Amniotic epithelial cell (primary cell): ENCODE measurements at regions not wholly inside any gene's neighbourhood (a gene's known extent, or its start where the extent isn't known, plus 50 kb on each side); places are given as distances from the start of the nearest gene placed in this dataset.
A peak's percentile ranks its signal among the peaks of the same experiment; 100 is the strongest.
"Not testable (repeated sequence)": the region's sequence is repeated elsewhere in the genome, so short reads cannot be mapped to it uniquely, and the experiment has no call there.

Experiments
- DNase-seq: peaks from one replicate; pipeline ENCODE4 v3.0.0-alpha.2; 2010; ENCODE audit warnings: low read depth

DNA sequence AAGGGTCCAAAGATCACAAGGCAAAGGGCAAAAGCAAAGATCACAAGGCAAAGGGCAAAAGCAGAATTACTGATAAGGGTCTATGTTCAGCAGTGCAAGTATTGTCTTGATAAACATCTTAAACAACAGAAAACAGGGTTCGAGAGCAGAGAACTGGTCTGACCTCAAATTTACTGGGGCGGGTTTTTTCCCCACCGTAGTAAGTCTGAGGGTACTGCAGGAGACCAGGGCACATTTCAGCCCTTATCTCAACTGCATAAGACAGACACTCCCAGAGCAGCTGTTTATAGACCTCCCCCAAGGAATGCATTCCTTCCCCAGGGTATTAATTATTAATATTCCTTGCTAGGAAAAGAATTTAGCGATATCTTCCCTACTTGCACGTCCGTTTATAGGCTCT is 61.3 kb downstream of the ZNF860 start:
- not testable (repeated sequence) for DNase-seq

DNA sequence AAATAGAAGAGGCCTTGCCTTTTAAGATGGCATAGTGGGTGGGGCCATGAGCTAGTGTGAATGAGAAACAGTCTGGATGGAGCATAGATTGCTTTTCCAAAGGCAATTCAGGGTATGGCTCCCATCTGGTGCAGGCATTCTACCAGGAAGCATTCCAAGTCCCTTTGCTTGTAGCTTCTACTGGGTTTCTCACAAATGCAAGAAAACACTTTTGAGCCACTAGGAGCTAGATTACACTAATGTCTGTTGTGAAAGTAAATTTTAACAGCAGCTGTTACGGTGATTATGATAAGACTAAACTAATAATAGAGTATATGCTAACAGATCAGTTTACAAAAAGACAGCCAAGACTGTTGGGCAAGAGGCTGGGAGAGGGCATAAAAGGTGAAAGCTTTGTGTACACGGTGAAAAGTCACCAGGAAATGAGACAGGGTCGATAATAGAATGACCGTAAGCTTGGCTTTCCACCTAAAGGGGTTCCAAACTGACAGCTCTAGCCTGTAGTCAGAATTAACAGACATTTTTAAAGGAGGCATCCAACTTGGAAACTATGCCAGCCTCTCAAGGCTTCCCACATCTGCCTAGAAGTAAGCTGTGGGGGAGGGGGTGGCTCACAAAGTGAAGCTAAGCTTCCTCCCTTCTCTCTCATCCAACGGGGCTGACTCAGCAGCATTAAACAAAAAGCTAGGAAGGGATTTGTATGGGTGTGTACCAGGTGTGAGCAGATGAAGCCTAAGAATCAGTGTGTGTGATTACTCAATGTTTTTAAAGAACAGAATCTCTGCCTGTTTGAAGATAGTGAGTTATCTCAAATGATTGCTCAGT is 61.1 kb upstream of the GPD1L start:
- peak; percentile 68 for DNase-seq

DNA sequence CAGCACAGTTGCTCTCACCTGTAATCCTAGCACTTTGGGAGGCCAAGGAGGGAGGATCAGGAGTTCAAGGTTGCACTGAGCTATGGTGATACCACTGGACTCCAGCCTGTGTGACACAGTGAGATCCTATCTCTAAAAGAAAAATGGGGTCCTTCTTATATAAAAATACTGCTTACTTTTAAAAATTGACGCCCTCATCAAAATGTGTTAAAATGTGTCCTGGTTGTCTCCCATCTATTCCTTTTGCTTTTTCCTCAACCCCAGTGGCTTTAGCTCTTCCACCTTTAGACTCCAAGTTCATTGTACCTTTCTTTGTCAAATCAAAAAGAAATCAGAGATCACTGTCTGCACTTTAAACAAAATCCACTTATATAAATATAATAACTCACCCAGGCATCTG is 60.3 kb upstream of the GPD1L start:
- DNase-seq = no peak

DNA sequence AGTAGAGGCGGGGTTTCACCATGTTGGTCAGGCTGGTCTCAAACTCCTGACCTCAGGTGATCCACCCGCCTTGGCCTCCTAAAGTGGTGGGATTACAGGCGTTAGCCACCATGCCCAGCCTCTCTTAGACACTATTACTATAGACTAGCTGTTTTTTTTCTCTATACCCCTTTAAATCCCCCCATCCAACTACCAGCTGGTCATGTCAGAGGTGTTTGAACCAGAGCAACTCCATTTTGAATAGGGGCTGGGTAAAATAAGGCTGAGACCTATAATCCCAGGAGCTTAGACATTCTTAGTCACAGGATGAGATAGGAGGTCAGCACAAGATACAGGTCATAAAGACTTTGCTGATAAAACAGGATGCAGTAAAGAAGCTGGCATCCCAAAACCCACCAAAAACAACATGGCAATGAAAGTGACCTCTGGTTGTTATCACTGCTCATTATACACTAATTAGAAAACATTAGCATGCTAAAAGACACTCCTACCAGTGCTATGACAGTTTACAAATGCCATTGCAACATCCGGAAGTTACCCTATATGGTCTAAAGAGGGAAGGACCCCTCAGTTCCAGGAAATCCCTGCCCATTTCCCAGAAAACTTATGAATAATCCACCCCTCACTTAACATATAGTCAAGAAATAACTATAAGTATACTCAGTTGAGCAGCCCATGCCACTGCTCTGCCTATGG is 57.8 kb upstream of the GPD1L start:
- no peak for DNase-seq

DNA sequence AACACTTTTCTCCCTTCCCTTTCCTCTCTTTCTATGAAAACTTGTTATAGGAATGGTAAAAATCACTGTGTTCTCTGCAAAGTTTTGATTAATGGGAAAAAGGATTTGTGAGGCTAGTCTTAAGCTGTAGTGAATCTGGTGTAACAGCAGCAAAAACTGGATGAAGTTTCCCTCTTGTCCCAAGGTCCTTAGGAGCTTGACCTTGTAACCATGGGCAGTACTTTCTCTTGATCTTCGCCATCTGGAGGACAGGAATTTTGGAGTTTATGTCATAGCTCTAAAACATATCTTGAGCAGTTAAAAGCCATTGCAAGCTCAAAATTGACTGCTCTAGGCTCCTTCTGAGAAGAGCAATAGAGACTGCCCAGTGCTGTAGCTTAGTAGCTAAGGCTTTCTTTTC is 56.5 kb upstream of the GPD1L start:
- DNase-seq = no peak

DNA sequence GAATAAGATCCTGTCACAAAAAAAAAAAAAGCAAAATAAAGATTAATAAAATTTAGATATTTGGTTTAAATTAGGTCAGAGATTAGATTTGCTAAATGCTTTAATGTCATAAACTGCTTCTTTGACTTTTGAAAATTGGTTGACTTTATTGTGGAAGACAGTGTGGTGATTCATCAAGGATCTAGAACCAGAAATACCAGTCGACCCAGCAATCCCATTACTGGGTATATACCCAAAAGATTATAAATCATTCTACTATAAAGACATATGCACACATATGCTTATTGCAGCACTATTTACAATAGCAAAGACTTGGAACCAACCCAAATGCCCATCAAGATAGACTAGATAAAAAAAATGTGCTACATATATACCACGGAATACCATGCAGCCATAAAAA is 54.2 kb upstream of the GPD1L start:
- DNase-seq = not testable (repeated sequence)

DNA sequence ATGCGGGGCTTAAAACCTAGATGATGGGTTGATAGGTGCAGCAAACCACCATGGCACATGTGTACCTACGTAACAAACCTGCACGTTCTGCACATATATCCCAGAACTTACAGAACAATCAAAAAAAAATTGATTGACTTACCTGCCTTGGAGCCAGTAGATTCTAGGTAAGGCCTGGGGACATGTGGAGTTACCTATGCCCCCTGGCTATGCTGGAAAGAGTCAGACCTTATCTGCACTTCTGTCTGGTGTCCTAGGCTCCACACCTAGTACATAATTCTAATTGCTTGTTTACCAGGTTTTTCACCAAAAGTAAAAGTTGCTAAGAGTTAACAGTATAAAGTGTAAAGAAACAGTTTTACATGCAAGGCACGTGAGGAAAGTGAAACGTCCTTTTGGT is 53.6 kb upstream of the GPD1L start:
- not testable (repeated sequence) for DNase-seq

DNA sequence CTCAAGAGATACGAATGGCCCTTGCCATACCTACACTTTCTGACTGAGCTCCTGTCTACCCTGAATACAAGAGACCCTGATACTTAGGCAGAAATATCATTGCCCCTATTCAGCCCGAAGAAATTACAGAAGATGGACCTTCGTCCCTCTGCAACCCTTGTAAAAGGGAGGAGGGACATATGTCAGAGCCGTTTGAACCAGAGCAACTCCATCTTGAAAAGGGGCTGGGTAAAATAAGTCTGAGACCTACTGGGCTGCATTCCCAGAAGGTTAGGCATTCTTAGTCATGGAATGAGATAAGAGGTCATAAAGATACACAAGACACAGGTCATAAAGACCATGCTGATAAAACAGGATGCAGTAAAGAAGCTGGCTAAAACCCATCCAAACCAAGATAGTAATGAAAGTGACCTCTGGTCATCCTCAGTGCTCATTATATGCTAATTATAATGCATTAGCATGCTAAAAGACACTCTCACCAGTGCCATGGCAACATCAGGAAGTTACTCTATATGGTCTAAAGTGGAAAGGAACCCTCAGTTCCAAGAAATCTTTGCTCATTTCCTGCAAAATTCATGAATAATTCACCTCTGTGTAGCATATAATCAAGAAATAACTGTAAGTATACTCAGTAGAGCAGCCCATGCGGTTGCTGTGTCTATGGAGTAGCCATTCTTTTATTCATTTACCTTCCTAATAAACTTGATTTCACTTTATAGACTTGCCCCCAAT is 49.7 kb upstream of the GPD1L start:
- no peak for DNase-seq
